ENCODE measurements at regions not wholly inside any gene's neighbourhood (a gene's known extent, or its start where the extent isn't known, plus 50 kb on each side); places are given as distances from the start of the nearest gene placed in this dataset.
"Not testable (repeated sequence)": the region's sequence is repeated elsewhere in the genome, so short reads cannot be mapped to it uniquely, and the experiment has no call there.

- TF ChIP-seq CTCF (IDR thresholded peaks at IDR 0.05) = no peak
- no peak for ATAC-seq (ENCODE audit: low read depth)
- H3K9me3 Mint-ChIP-seq = no peaks in the 10 kb centered on the region
These were observed 464.9 kb upstream of the MIR17HG start for GRCh38 chr13:90882551-90882950.

GRCh38 chr13:90883592-90883991 lies 463.9 kb upstream of the MIR17HG start:
- ChIA-PET POLR2A (no interaction called here), CTCF (no interaction called here)
- no peak for DNase-seq
- Mint-ChIP-seq H3K27ac (no peak overlapping the region), H3K9me3 (no peaks in the 10 kb centered on the region), H3K36me3 (ENCODE audit: low read depth) (no peaks in the 10 kb centered on the region), H3K4me3 (no peak overlapping the region), H3K27me3 (no peaks in the 10 kb centered on the region), H3K4me1 (no peaks in the 10 kb centered on the region)
- TF ChIP-seq CTCF (IDR thresholded peaks at IDR 0.05) = no peak
- no peak for ATAC-seq (ENCODE audit: low read depth)
- intact Hi-C loops (cut with micrococcal nuclease) = no loop called here

More at GRCh38 chr13:90882551-90882950, 464.9 kb upstream of the MIR17HG start:
- Mint-ChIP-seq H3K4me1 (no peaks in the 10 kb centered on the region), H3K4me3 (no peak overlapping the region), H3K36me3 (ENCODE audit: low read depth) (no peaks in the 10 kb centered on the region), H3K27ac (no peak overlapping the region), H3K27me3 (no peaks in the 10 kb centered on the region)
- intact Hi-C loops (cut with micrococcal nuclease) = no loop called here
- CTCF ChIA-PET = no interaction called here
- POLR2A ChIA-PET = no interaction called here
- DNase-seq = no peak

- CTCF ChIA-PET = no interaction called here
- POLR2A ChIA-PET = no interaction called here
- ATAC-seq (ENCODE audit: low read depth) = no peak
These were observed 463.4 kb upstream of the MIR17HG start for GRCh38 chr13:90884066-90884465.

GRCh38 chr13:90889906-90890834 lies 457.3 kb upstream of the MIR17HG start:
- Mint-ChIP-seq H3K27ac (no peak overlapping the region), H3K27me3 (no peaks in the 10 kb centered on the region), H3K4me1 (no peaks in the 10 kb centered on the region), H3K9me3 (peaks cover 2% of the 10 kb centered on the region), H3K4me3 (no peak overlapping the region), H3K36me3 (ENCODE audit: low read depth) (no peaks in the 10 kb centered on the region)
- intact Hi-C loops (cut with micrococcal nuclease) = no loop called here
- DNase-seq (no peak), ATAC-seq (ENCODE audit: low read depth) (no peak)
- ChIA-PET CTCF (no interaction called here), POLR2A (no interaction called here)
- TF ChIP-seq CTCF (IDR thresholded peaks at IDR 0.05) = no peak

More at GRCh38 chr13:90884066-90884465, 463.4 kb upstream of the MIR17HG start:
- Mint-ChIP-seq H3K4me3 (no peak overlapping the region), H3K36me3 (ENCODE audit: low read depth) (no peaks in the 10 kb centered on the region), H3K9me3 (no peaks in the 10 kb centered on the region), H3K27ac (no peak overlapping the region), H3K4me1 (no peaks in the 10 kb centered on the region), H3K27me3 (no peaks in the 10 kb centered on the region)
- TF ChIP-seq CTCF (IDR thresholded peaks at IDR 0.05) = no peak
- intact Hi-C loops (cut with micrococcal nuclease) = no loop called here
- no peak for DNase-seq

- CTCF ChIA-PET = no interaction called here
- no peaks in the 10 kb centered on the region for H3K27me3 Mint-ChIP-seq
These were observed 456.2 kb upstream of the MIR17HG start for GRCh38 chr13:90891329-90891728.

GRCh38 chr13:90893199-90893598 lies 454.3 kb upstream of the MIR17HG start:
- H3K4me1 Mint-ChIP-seq; ATAC-seq (ENCODE audit: low read depth); H3K36me3 Mint-ChIP-seq (ENCODE audit: low read depth); H3K27ac Mint-ChIP-seq; H3K4me3 Mint-ChIP-seq; intact Hi-C loops (cut with micrococcal nuclease); H3K9me3 Mint-ChIP-seq; H3K27me3 Mint-ChIP-seq; DNase-seq; CTCF ChIA-PET; POLR2A ChIA-PET: not testable (repeated sequence)

More at GRCh38 chr13:90891329-90891728, 456.2 kb upstream of the MIR17HG start:
- POLR2A ChIA-PET = no interaction called here
- H3K27ac Mint-ChIP-seq = no peak overlapping the region
- TF ChIP-seq CTCF (IDR thresholded peaks at IDR 0.05) = no peak
- no peaks in the 10 kb centered on the region for H3K4me1 Mint-ChIP-seq
- intact Hi-C loops (cut with micrococcal nuclease) = no loop called here
- H3K36me3 Mint-ChIP-seq (ENCODE audit: low read depth) = no peaks in the 10 kb centered on the region
- ATAC-seq (ENCODE audit: low read depth) = no peak
- no peak for DNase-seq
- no peak overlapping the region for H3K4me3 Mint-ChIP-seq
- peaks cover 2% of the 10 kb centered on the region for H3K9me3 Mint-ChIP-seq
